Liver (tissue), 3 donors: ENCODE measurements at regions not wholly inside any gene's neighbourhood (a gene's known extent, or its start where the extent isn't known, plus 50 kb on each side); places are given as distances from the start of the nearest gene placed in this dataset.

Source experiments
- CTCF ChIP-seq: fragments of 150-350 bp; IDR thresholded peaks from 2 replicates; pipeline ENCODE4 v1.5.1; 2017; ENCODE audit warnings: improper control_type of control experiment, low read depth, low read length; ENCODE audit not compliant: missing input control
- EGR1 ChIP-seq, 2 donors: IDR thresholded peaks; 2 replicates each; pipeline ENCODE4 v1.6.1; 2016 to 2018; ENCODE audit warnings: antibody characterized with exemption in 2 of 2, low read depth in 2 of 2
- GABPA ChIP-seq, 2 donors: IDR thresholded peaks in 1 of 2; conservative IDR thresholded peaks in 1 of 2; 2 replicates each; pipeline ENCODE4 v1.6.1; 2016; ENCODE audit warnings: antibody characterized with exemption in 2 of 2, mild to moderate bottlenecking in 1 of 2, moderate library complexity in 1 of 2
- MAX ChIP-seq: IDR thresholded peaks from 2 replicates; pipeline ENCODE4 v1.6.1; 2016; ENCODE audit warnings: antibody characterized with exemption
- donor health status: healthy.
- donor health status: healthy.

- no peak for TF ChIP-seq CTCF
- TF ChIP-seq GABPA (IDR thresholded peaks at IDR 0.05 in 1 of 2, conservative IDR thresholded peaks at IDR 0.05 in 1 of 2) = no peak
- TF ChIP-seq EGR1 (IDR thresholded peaks at IDR 0.05; ENCODE audit: low read depth in 2 of 2) = no peak
- no peak for TF ChIP-seq MAX
Measured at GRCh38 chr1:232426801-232427200, 203.1 kb downstream of the SIPA1L2 start.
